ENCODE measurements at regions not wholly inside any gene's neighbourhood (a gene's known extent, or its start where the extent isn't known, plus 50 kb on each side); places are given as distances from the start of the nearest gene placed in this dataset.

DNA sequence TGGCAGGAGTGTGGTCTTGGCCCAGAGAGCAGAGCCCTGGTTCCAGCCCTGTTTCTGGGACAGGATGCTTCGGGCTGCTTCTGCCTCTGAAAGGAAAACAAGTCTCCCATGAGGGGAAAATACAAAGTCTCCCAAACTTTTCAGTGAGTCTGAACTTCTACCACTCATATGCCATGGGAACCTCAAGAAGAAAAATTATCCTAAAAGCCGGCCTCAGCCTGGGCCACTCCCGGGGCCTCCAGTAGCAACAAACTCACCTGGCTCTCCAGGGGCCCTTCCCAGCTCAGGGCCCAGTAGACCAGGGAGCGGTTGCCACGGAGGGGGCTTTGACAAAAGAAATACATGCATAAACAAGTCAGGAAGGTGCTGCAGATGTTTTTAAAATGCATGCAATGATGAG lies 289.2 kb upstream of the HDAC4 start:
- POLR2A ChIA-PET = no interaction called here
- H3K4me3 ChIP-seq (ENCODE audit: control insufficient read depth in 1 of 7, extremely low read depth in 1 of 7, insufficient read depth in 4 of 7, low read depth in 2 of 7, low read length in 6 of 7) = no peak overlapping the region
- DNase-seq = no peak
- peaks cover 0 to 8% (median 2%) of the 10 kb centered on the region in 5 experiments for H3K27me3 ChIP-seq (replicated peaks in 2 of 5; ENCODE audit: control insufficient read depth in 4 of 5, insufficient read depth in 5 of 5, low read length in 4 of 5)
- WGBS (ENCODE audit: insufficient coverage) = 100% methylated on average over 3 of the region's 5 CpGs
- no peaks in the 10 kb centered on the region for H3K4me1 ChIP-seq (ENCODE audit: control extremely low read depth in 1 of 4, control insufficient read depth in 4 of 4, insufficient read depth in 4 of 4, low read length in 3 of 4)
- H3K9me3 ChIP-seq (ENCODE audit: control extremely low read depth in 1 of 5, control insufficient read depth in 4 of 5, insufficient read depth in 2 of 5, low read depth in 1 of 5, low read length in 4 of 5) = no peaks in the 10 kb centered on the region
- no peak overlapping the region for H3K27ac ChIP-seq (ENCODE audit: insufficient read depth in 1 of 2, low read depth in 1 of 2, low read length in 2 of 2, poor library complexity in 1 of 2, severe bottlenecking in 2 of 2)
- no peaks in the 10 kb centered on the region for H3K36me3 ChIP-seq (ENCODE audit: control insufficient read depth in 4 of 4, insufficient read depth in 4 of 4, low read length in 3 of 4)
- CTCF ChIA-PET = no interaction called here

DNA sequence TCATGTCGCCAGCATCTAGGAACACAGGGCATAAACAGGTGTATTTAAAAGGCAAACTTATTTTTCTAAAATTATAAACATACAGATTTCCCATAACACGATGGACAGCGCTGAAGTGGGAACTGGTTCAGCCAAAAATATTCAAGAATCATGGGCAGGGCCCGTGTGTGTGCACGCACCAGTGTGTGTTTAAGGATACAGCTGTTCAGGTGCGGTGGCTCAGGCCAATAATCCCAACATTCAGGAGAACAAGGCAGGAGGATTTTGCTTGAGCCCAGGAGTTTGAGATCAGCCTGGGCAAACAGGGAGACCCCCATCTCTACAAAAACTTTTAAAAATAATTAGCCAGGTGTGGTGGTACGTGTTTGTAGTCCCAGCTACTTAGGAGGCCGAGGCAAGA lies 288.6 kb upstream of the HDAC4 start:
- H3K4me1 ChIP-seq (ENCODE audit: control extremely low read depth in 1 of 4, control insufficient read depth in 4 of 4, insufficient read depth in 4 of 4, low read length in 3 of 4) = no peaks in the 10 kb centered on the region
- no peak overlapping the region for H3K4me3 ChIP-seq (ENCODE audit: control insufficient read depth in 1 of 7, extremely low read depth in 1 of 7, insufficient read depth in 4 of 7, low read depth in 2 of 7, low read length in 6 of 7)
- no peak overlapping the region for H3K27ac ChIP-seq (ENCODE audit: insufficient read depth in 1 of 2, low read depth in 1 of 2, low read length in 2 of 2, poor library complexity in 1 of 2, severe bottlenecking in 2 of 2)
- CTCF ChIA-PET = no interaction called here
- DNase-seq = no peak
- no peaks in the 10 kb centered on the region for H3K36me3 ChIP-seq (ENCODE audit: control insufficient read depth in 4 of 4, insufficient read depth in 4 of 4, low read length in 3 of 4)
- WGBS (ENCODE audit: insufficient coverage) = 81% methylated on average over 6 of the region's 8 CpGs
- H3K27me3 ChIP-seq (replicated peaks in 2 of 5; ENCODE audit: control insufficient read depth in 4 of 5, insufficient read depth in 5 of 5, low read length in 4 of 5) = peaks cover 0 to 8% (median 2%) of the 10 kb centered on the region in 5 experiments
- POLR2A ChIA-PET = no interaction called here
- H3K9me3 ChIP-seq (ENCODE audit: control extremely low read depth in 1 of 5, control insufficient read depth in 4 of 5, insufficient read depth in 2 of 5, low read depth in 1 of 5, low read length in 4 of 5) = no peaks in the 10 kb centered on the region

DNA sequence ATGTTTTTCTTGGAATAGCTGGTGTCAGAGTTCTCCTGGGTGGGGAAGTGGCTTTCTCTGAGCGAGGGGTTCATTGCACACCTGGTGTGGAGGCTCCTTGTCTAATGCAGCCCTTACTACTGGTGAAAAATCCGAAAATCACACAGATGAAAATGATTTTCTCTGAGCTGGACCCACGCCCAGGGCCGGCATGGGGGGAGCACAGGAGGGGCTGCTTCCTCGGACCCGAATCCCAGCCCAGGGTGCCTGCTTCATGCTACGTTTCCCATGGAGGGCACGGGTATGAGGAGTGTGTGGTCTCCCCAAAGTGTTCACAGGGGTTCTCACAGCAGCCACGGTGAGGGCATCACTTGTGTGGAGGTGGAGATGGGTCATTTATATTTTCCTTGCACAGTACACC lies 288.0 kb upstream of the HDAC4 start:
- no peak for DNase-seq
- CTCF ChIA-PET = no interaction called here
- Histone ChIP-seq H3K9me3 (ENCODE audit: control extremely low read depth in 1 of 5, control insufficient read depth in 4 of 5, insufficient read depth in 2 of 5, low read depth in 1 of 5, low read length in 4 of 5) (peaks cover 0 to 3% (median 0%) of the 10 kb centered on the region in 5 experiments), H3K27me3 (replicated peaks in 2 of 5; ENCODE audit: control insufficient read depth in 4 of 5, insufficient read depth in 5 of 5, low read length in 4 of 5) (peaks cover 0 to 8% (median 2%) of the 10 kb centered on the region in 5 experiments), H3K36me3 (ENCODE audit: control insufficient read depth in 4 of 4, insufficient read depth in 4 of 4, low read length in 3 of 4) (no peaks in the 10 kb centered on the region), H3K4me3 (ENCODE audit: control insufficient read depth in 1 of 7, extremely low read depth in 1 of 7, insufficient read depth in 4 of 7, low read depth in 2 of 7, low read length in 6 of 7) (no peak overlapping the region), H3K27ac (ENCODE audit: insufficient read depth in 1 of 2, low read depth in 1 of 2, low read length in 2 of 2, poor library complexity in 1 of 2, severe bottlenecking in 2 of 2) (no peak overlapping the region), H3K4me1 (ENCODE audit: control extremely low read depth in 1 of 4, control insufficient read depth in 4 of 4, insufficient read depth in 4 of 4, low read length in 3 of 4) (no peaks in the 10 kb centered on the region)
- 96% methylated on average over 7 of the region's 9 CpGs for WGBS (ENCODE audit: insufficient coverage)
- POLR2A ChIA-PET = no interaction called here

DNA sequence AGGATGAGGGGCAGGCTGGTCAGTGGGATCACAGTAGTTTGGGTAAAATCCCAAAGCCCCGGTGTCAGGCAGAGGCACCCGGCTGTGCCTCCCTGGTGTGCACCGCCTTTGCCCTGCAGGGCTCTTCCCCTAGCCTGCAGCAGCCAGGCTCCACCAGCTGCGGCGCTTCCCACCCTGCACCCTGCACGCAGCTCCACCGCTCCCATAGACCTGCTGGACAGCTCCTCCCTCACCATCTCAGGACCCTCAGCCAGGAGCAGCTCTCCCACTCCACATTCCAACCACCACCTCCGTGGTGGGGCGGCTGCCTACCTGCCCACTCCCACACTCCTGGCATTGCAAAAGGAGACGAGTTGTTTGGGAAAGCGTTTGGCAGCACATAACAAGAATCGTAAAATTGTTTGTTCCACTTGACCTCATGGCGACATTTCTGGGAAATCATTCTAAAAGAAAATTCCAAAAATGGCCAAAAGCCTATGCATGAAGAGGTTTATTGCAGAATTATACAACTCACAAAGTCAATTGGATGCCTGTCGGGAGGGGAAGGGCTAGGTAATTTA lies 287.4 kb upstream of the HDAC4 start:
- H3K27ac ChIP-seq (ENCODE audit: insufficient read depth in 1 of 2, low read depth in 1 of 2, low read length in 2 of 2, poor library complexity in 1 of 2, severe bottlenecking in 2 of 2) = no peak overlapping the region
- POLR2A ChIA-PET = no interaction called here
- H3K4me3 ChIP-seq (ENCODE audit: control insufficient read depth in 1 of 7, extremely low read depth in 1 of 7, insufficient read depth in 4 of 7, low read depth in 2 of 7, low read length in 6 of 7) = no peak overlapping the region
- CTCF ChIA-PET = no interaction called here
- no peaks in the 10 kb centered on the region for H3K4me1 ChIP-seq (ENCODE audit: control extremely low read depth in 1 of 4, control insufficient read depth in 4 of 4, insufficient read depth in 4 of 4, low read length in 3 of 4)
- H3K9me3 ChIP-seq (ENCODE audit: control extremely low read depth in 1 of 5, control insufficient read depth in 4 of 5, insufficient read depth in 2 of 5, low read depth in 1 of 5, low read length in 4 of 5) = peaks cover 0 to 6% (median 0%) of the 10 kb centered on the region in 5 experiments
- DNase-seq = peak in 1 of 3 donors; percentile 3
- 61% methylated on average over 7 of the region's 14 CpGs for WGBS (ENCODE audit: insufficient coverage)
- no peaks in the 10 kb centered on the region for H3K36me3 ChIP-seq (ENCODE audit: control insufficient read depth in 4 of 4, insufficient read depth in 4 of 4, low read length in 3 of 4)
- H3K27me3 ChIP-seq (replicated peaks in 2 of 5; ENCODE audit: control insufficient read depth in 4 of 5, insufficient read depth in 5 of 5, low read length in 4 of 5) = peaks cover 0 to 8% (median 2%) of the 10 kb centered on the region in 5 experiments

DNA sequence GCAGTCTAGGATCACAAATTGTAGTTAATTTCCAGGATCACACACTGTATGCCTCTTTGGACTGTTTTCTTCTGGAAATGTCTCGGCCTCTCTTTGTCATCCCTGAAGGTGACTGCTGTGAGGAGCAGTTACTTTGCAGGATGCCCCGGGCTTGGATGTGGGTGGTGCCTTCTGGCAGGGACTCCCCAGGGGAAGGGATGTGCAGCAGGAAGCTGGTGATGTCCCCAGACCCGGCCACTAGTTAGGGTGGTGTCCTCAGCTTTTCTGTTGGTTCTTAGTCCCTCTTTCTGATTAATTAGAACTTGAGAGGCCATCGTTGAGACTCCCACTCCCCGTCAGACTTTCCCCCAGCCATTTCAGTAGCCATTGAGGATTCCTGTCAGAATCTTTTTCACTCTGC lies 286.6 kb upstream of the HDAC4 start:
- CTCF ChIA-PET = no interaction called here
- Histone ChIP-seq H3K9me3 (ENCODE audit: control extremely low read depth in 1 of 5, control insufficient read depth in 4 of 5, insufficient read depth in 2 of 5, low read depth in 1 of 5, low read length in 4 of 5) (peaks cover 0 to 11% (median 4%) of the 10 kb centered on the region in 5 experiments), H3K27me3 (replicated peaks in 2 of 5; ENCODE audit: control insufficient read depth in 4 of 5, insufficient read depth in 5 of 5, low read length in 4 of 5) (peaks cover 0 to 9% (median 2%) of the 10 kb centered on the region in 5 experiments), H3K4me1 (ENCODE audit: control extremely low read depth in 1 of 4, control insufficient read depth in 4 of 4, insufficient read depth in 4 of 4, low read length in 3 of 4) (no peaks in the 10 kb centered on the region), H3K4me3 (ENCODE audit: control insufficient read depth in 1 of 7, extremely low read depth in 1 of 7, insufficient read depth in 4 of 7, low read depth in 2 of 7, low read length in 6 of 7) (no peak overlapping the region), H3K36me3 (ENCODE audit: control insufficient read depth in 4 of 4, insufficient read depth in 4 of 4, low read length in 3 of 4) (no peaks in the 10 kb centered on the region), H3K27ac (ENCODE audit: insufficient read depth in 1 of 2, low read depth in 1 of 2, low read length in 2 of 2, poor library complexity in 1 of 2, severe bottlenecking in 2 of 2) (no peak overlapping the region)
- POLR2A ChIA-PET = no interaction called here
- no peak for DNase-seq
- 96% methylated on average over 5 of the region's 5 CpGs for WGBS (ENCODE audit: insufficient coverage)

DNA sequence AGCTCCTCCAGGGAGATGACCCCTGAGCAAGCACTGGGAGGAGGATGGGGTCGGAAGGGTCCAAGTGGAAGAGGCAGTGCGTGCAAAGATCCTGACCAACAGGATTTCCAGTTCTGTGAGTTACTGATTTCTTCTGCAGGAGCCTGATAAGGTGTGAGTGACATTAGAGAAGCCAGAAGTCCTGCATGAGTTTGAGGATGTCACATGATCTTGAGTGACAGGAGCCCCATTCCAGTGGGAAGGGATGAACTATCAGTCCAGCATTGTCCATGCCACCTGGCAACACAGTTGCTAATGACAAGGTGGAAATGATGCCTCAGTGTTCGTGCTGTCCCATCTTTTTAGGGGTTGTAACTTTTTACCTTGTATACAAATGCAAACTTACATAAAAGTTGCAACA lies 285.1 kb upstream of the HDAC4 start:
- no peak for DNase-seq
- Histone ChIP-seq H3K27ac (ENCODE audit: insufficient read depth in 1 of 2, low read depth in 1 of 2, low read length in 2 of 2, poor library complexity in 1 of 2, severe bottlenecking in 2 of 2) (no peak overlapping the region), H3K27me3 (replicated peaks in 2 of 5; ENCODE audit: control insufficient read depth in 4 of 5, insufficient read depth in 5 of 5, low read length in 4 of 5) (peaks cover 0 to 14% (median 2%) of the 10 kb centered on the region in 5 experiments), H3K36me3 (ENCODE audit: control insufficient read depth in 4 of 4, insufficient read depth in 4 of 4, low read length in 3 of 4) (no peaks in the 10 kb centered on the region), H3K9me3 (ENCODE audit: control extremely low read depth in 1 of 5, control insufficient read depth in 4 of 5, insufficient read depth in 2 of 5, low read depth in 1 of 5, low read length in 4 of 5) (peaks cover 0 to 16% (median 6%) of the 10 kb centered on the region in 5 experiments), H3K4me3 (ENCODE audit: control insufficient read depth in 1 of 7, extremely low read depth in 1 of 7, insufficient read depth in 4 of 7, low read depth in 2 of 7, low read length in 6 of 7) (no peak overlapping the region), H3K4me1 (ENCODE audit: control extremely low read depth in 1 of 4, control insufficient read depth in 4 of 4, insufficient read depth in 4 of 4, low read length in 3 of 4) (no peaks in the 10 kb centered on the region)
- 0% methylated on average over 2 of the region's 3 CpGs for WGBS (ENCODE audit: insufficient coverage)
- ChIA-PET CTCF (no interaction called here), POLR2A (no interaction called here)

DNA sequence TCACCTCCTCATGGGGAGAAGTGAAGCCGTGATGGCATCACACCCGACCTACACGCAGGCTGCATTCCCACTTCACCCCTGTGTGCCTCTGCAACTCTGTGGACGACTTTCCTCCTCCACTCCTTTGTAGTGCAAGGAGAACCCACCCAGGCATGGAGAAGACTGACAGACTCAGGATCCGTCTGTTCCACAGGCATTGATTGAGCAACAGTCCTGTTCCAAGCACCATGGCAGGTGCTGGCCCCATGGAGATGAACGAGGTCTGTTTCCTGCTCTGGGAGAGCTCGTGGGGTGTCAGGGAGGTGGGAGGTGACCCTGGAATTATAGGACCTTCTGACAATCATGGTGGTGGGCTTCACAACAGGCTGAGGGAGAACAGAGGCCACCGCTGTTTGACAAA lies 284.7 kb upstream of the HDAC4 start:
- Histone ChIP-seq H3K4me1 (ENCODE audit: control extremely low read depth in 1 of 4, control insufficient read depth in 4 of 4, insufficient read depth in 4 of 4, low read length in 3 of 4) (no peaks in the 10 kb centered on the region), H3K36me3 (ENCODE audit: control insufficient read depth in 4 of 4, insufficient read depth in 4 of 4, low read length in 3 of 4) (no peaks in the 10 kb centered on the region), H3K27ac (ENCODE audit: insufficient read depth in 1 of 2, low read depth in 1 of 2, low read length in 2 of 2, poor library complexity in 1 of 2, severe bottlenecking in 2 of 2) (no peak overlapping the region), H3K4me3 (ENCODE audit: control insufficient read depth in 1 of 7, extremely low read depth in 1 of 7, insufficient read depth in 4 of 7, low read depth in 2 of 7, low read length in 6 of 7) (no peak overlapping the region), H3K9me3 (ENCODE audit: control extremely low read depth in 1 of 5, control insufficient read depth in 4 of 5, insufficient read depth in 2 of 5, low read depth in 1 of 5, low read length in 4 of 5) (peaks cover 0 to 16% (median 6%) of the 10 kb centered on the region in 5 experiments), H3K27me3 (replicated peaks in 2 of 5; ENCODE audit: control insufficient read depth in 4 of 5, insufficient read depth in 5 of 5, low read length in 4 of 5) (peaks cover 0 to 14% (median 2%) of the 10 kb centered on the region in 5 experiments)
- ChIA-PET POLR2A (no interaction called here), CTCF (no interaction called here)
- no peak for DNase-seq
- WGBS (ENCODE audit: insufficient coverage) = 75% methylated on average over 7 of the region's 8 CpGs
